ENCODE measurements at regions not wholly inside any gene's neighbourhood (a gene's known extent, or its start where the extent isn't known, plus 50 kb on each side); places are given as distances from the start of the nearest gene placed in this dataset.
"Not testable (repeated sequence)": the region's sequence is repeated elsewhere in the genome, so short reads cannot be mapped to it uniquely, and the experiment has no call there.

DNA sequence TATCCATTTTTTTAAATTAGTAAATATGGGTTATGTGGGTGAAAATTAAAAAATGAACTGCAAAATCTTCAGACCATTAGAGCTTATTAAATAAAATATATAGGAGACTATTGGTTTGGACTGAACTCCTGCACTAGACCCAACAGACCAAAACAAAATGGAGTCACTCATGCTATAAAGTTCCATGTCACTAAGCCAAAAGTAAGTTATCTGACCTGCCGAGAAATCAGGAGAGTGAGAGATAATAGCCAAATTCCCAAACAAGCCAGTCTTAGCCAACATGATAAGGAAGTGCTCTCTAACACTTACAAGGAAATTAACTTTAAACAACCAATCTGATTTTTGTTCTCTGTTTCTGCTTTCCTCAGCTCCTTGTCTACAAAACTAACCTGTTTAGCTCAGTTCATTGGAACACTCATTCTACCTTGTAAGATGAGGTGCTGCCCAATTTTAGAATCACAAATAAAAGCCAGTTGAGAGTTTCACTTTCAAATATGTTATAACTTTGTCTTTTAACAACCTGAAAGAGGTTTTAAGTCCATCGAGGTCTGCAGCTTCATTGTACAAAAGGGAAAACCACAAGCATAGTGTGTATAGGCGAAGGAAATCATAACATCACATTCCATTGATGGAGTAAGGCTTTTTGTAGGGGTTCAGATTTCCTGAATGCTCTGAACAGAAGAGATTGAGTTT is 220.5 kb downstream of the TENT5A start:
- Histone ChIP-seq H3K4me1 (ENCODE audit: insufficient read depth, poor library complexity, severe bottlenecking) (no peaks in the 10 kb centered on the region), H3K27ac (ENCODE audit: poor library complexity, severe bottlenecking) (no peak overlapping the region), H3K36me3 (ENCODE audit: low read depth) (no peaks in the 10 kb centered on the region), H3K27me3 (ENCODE audit: insufficient read depth, poor library complexity, severe bottlenecking) (peaks cover under 1% of the 10 kb centered on the region), H3K9me3 (ENCODE audit: severe bottlenecking) (no peaks in the 10 kb centered on the region), H3K4me3 (ENCODE audit: severe bottlenecking) (no peak overlapping the region)
- ATAC-seq (ENCODE audit: low read depth) (no peak), DNase-seq (ENCODE audit: low spot score) (no peak)
- TF ChIP-seq CTCF (IDR thresholded peaks at IDR 0.05; ENCODE audit: poor library complexity, severe bottlenecking), result no peak

GRCh38 chr6:81517455-81517854 is 235.0 kb downstream of the TENT5A start:
- TF ChIP-seq CTCF (IDR thresholded peaks at IDR 0.05; ENCODE audit: poor library complexity, severe bottlenecking), result no peak
- Histone ChIP-seq H3K36me3 (ENCODE audit: low read depth) (no peaks in the 10 kb centered on the region), H3K9me3 (ENCODE audit: severe bottlenecking) (no peaks in the 10 kb centered on the region), H3K4me3 (ENCODE audit: severe bottlenecking) (no peak overlapping the region), H3K4me1 (ENCODE audit: insufficient read depth, poor library complexity, severe bottlenecking) (no peaks in the 10 kb centered on the region), H3K27ac (ENCODE audit: poor library complexity, severe bottlenecking) (no peak overlapping the region), H3K27me3 (ENCODE audit: insufficient read depth, poor library complexity, severe bottlenecking) (no peaks in the 10 kb centered on the region)
- ATAC-seq (ENCODE audit: low read depth) (no peak), DNase-seq (ENCODE audit: low spot score) (no peak)

DNA sequence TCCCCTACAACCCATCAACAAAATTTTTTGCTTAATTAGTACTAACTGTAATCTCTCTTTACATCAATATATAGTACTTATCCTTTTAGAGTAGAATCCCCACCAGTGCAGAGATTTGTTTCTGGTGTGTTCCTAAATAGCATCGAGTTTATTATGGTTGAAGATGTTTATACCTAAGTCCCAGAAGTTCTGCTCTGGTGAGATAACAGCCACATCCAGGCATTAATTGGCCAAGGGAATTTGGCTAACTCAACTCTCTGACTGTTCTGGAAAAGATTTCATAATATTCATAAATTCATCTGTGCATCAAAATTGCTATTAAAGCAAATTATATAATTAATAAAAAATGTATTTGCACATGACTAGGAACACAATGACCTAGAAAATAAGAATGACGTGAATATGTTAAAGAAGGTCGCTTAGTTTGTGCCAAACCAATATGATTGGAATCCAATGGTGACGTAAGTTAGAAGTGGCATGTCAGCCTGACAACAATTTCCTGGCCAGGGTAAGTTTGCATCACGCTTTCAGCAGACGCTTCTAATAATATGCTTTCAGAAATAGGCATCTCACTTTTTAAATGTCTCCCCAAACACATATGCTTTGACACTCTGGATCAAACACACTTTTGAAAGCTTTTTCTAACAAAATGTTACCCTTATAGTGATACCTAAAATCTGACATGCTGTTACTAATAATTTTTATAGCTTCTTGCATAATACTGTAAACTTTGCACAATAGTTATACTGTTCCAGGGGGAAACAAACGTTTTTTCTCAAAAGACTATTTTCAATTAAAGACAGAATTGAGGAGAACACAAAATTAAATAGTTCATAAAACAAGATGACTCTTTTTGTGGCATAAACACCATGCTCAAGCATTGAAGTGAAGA is 236.7 kb downstream of the TENT5A start:
- DNase-seq (ENCODE audit: low spot score), result no peak
- no peaks in the 10 kb centered on the region for H3K27me3 ChIP-seq (ENCODE audit: insufficient read depth, poor library complexity, severe bottlenecking)
- H3K27ac ChIP-seq (ENCODE audit: poor library complexity, severe bottlenecking), result no peak overlapping the region
- no peak overlapping the region for H3K4me3 ChIP-seq (ENCODE audit: severe bottlenecking)
- TF ChIP-seq CTCF (IDR thresholded peaks at IDR 0.05; ENCODE audit: poor library complexity, severe bottlenecking), result no peak
- H3K36me3 ChIP-seq (ENCODE audit: low read depth), result no peaks in the 10 kb centered on the region
- ATAC-seq (ENCODE audit: low read depth), result no peak
- H3K9me3 ChIP-seq (ENCODE audit: severe bottlenecking), result no peaks in the 10 kb centered on the region
- no peaks in the 10 kb centered on the region for H3K4me1 ChIP-seq (ENCODE audit: insufficient read depth, poor library complexity, severe bottlenecking)

DNA sequence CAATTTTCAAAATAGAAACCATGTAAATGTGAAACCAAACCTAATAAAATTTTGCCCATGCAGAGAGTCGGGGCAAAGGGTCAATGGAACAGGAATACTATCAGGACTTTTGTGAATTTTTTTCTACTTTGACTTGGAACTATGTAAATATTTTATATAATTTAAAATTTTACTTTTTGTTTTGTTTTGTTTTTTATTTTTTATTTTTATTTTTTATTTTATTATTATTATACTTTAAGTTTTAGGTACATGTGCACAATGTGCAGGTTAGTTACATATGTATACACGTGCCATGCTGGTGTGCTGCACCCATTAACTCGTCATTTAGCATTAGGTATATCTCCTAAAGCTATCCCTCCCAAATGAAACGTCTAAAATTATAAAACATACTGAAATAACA is 238.3 kb downstream of the TENT5A start:
- DNase-seq (ENCODE audit: low spot score); H3K4me1 ChIP-seq (ENCODE audit: insufficient read depth, poor library complexity, severe bottlenecking); H3K9me3 ChIP-seq (ENCODE audit: severe bottlenecking); H3K4me3 ChIP-seq (ENCODE audit: severe bottlenecking); H3K36me3 ChIP-seq (ENCODE audit: low read depth); H3K27ac ChIP-seq (ENCODE audit: poor library complexity, severe bottlenecking); ATAC-seq (ENCODE audit: low read depth); H3K27me3 ChIP-seq (ENCODE audit: insufficient read depth, poor library complexity, severe bottlenecking): not testable (repeated sequence)

- H3K4me3 ChIP-seq (ENCODE audit: severe bottlenecking), result no peak overlapping the region
- DNase-seq (ENCODE audit: low spot score) (no peak), ATAC-seq (ENCODE audit: low read depth) (no peak)
- H3K27me3 ChIP-seq (ENCODE audit: insufficient read depth, poor library complexity, severe bottlenecking), result no peaks in the 10 kb centered on the region
- no peak for TF ChIP-seq CTCF (IDR thresholded peaks at IDR 0.05; ENCODE audit: poor library complexity, severe bottlenecking)
- H3K36me3 ChIP-seq (ENCODE audit: low read depth), result no peaks in the 10 kb centered on the region
- no peaks in the 10 kb centered on the region for H3K9me3 ChIP-seq (ENCODE audit: severe bottlenecking)
- no peaks in the 10 kb centered on the region for H3K4me1 ChIP-seq (ENCODE audit: insufficient read depth, poor library complexity, severe bottlenecking)
- no peak overlapping the region for H3K27ac ChIP-seq (ENCODE audit: poor library complexity, severe bottlenecking)
Observed at GRCh38 chr6:81511423-81511822, 241.1 kb downstream of the TENT5A start.
